Caco-2 (cell line): ENCODE measurements at regions not wholly inside any gene's neighbourhood (a gene's known extent, or its start where the extent isn't known, plus 50 kb on each side); places are given as distances from the start of the nearest gene placed in this dataset.

Experiments used
- BruUV-seq: library from RNA; stranded (reverse); fragments of 400-500 nt; replicated peaks from 2 replicates; lab custom pipeline; 2021; lab: Mats Ljungman, UMichigan
- CTCF ChIA-PET: fragments of 300-600 bp; sonication (Branson Sonifier 250); formaldehyde crosslinking; loops from one replicate; lab custom pipeline; 2022; ENCODE audit warnings: antibody characterized with exemption; lab: Charles Lee
- POLR2A ChIA-PET: fragments of 300-600 bp; sonication (Branson Sonifier 250); formaldehyde crosslinking; loops from one replicate; lab custom pipeline; 2022; ENCODE audit warnings: antibody characterized with exemption; lab: Charles Lee
- DNase-seq, 2 experiments: peaks; one replicate each; pipeline versions ENCODE4 v3.0.0 to v3.0.0-alpha.2; 2020 to 2022
- H3K27me3 ChIP-seq: replicated peaks from 2 replicates; pipeline ENCODE4 v1.6.0; 2011; ENCODE audit warnings: low read length; ENCODE audit not compliant: control insufficient read depth, insufficient read depth
- H3K36me3 ChIP-seq: 2 replicates; pipeline ENCODE4 v1.5.1; 2011; ENCODE audit warnings: low read length; ENCODE audit not compliant: control insufficient read depth, insufficient read depth
- H3K4me1 ChIP-seq: fragments of 250-450 bp; sonication (Bioruptor Pico); 2 replicates; pipeline ENCODE4 v1.5.1; 2020; ENCODE audit warnings: mild to moderate bottlenecking
- H3K4me3 ChIP-seq: 2 replicates; pipeline ENCODE4 v1.5.1; 2011; ENCODE audit warnings: low read depth, mild to moderate bottlenecking, control low read depth, low read length
- H3K9me3 ChIP-seq: fragments of 250-450 bp; sonication (Bioruptor Pico); 2 replicates; pipeline ENCODE4 v1.5.1; 2020; ENCODE audit warnings: mild to moderate bottlenecking, moderate library complexity
- H3K27ac Mint-ChIP-seq: one replicate; pipeline ENCODE4 v1.8.0; 2022; ENCODE audit warnings: mixed read lengths; ENCODE audit not compliant: unreplicated experiment
- H3K27me3 Mint-ChIP-seq: one replicate; pipeline ENCODE4 v1.8.0; 2022; ENCODE audit warnings: mixed read lengths; ENCODE audit not compliant: insufficient read depth, unreplicated experiment
- H3K36me3 Mint-ChIP-seq: one replicate; pipeline ENCODE4 v1.8.0; 2022; ENCODE audit warnings: mild to moderate bottlenecking, mixed read lengths; ENCODE audit not compliant: insufficient read depth, unreplicated experiment
- H3K4me1 Mint-ChIP-seq: one replicate; pipeline ENCODE4 v1.8.0; 2022; ENCODE audit warnings: low read depth, mixed read lengths; ENCODE audit not compliant: unreplicated experiment
- H3K4me3 Mint-ChIP-seq: one replicate; pipeline ENCODE4 v1.8.0; 2022; ENCODE audit warnings: mild to moderate bottlenecking, moderate library complexity, mixed read lengths; ENCODE audit not compliant: unreplicated experiment
- H3K9me3 Mint-ChIP-seq: one replicate; pipeline ENCODE4 v1.8.0; 2022; ENCODE audit warnings: mixed read lengths; ENCODE audit not compliant: unreplicated experiment
- intact Hi-C: fragments of 100-400 bp; cut with micrococcal nuclease; formaldehyde crosslinking; loops from one replicate; pipeline ENCODE4 v1.10.0; 2022; ENCODE audit not compliant: unreplicated experiment
- TF ChIP-seq, protein P1 (sequence below), 2 experiments: fragments of 200-600 bp in 1 of 2; IDR thresholded peaks; 1 replicate in 1 of 2; 2 replicates in 1 of 2; pipeline versions ENCODE4 v1.5.1 to v1.8.0; 2011 to 2022; ENCODE audit warnings: antibody characterized with exemption in 1 of 2, control low read depth in 1 of 2, inconsistent platforms in 1 of 2, low read depth in 1 of 2, low read length in 1 of 2, mild to moderate bottlenecking in 1 of 2, moderate library complexity in 1 of 2; ENCODE audit not compliant: insufficient read depth in 1 of 2, severe bottlenecking in 1 of 2, unreplicated experiment in 1 of 2

GRCh38 chr5:77842243-77842642 lies 66.1 kb upstream of the TBCA start:
- H3K36me3 ChIP-seq = no peaks in the 10 kb centered on the region
- CTCF ChIA-PET = no interaction called here
- H3K4me3 ChIP-seq = no peak overlapping the region
- intact Hi-C loops = no loop called here
- Mint-ChIP-seq H3K36me3 (no peaks in the 10 kb centered on the region), H3K9me3 (no peaks in the 10 kb centered on the region), H3K27ac (no peak overlapping the region), H3K27me3 (peaks cover 4% of the 10 kb centered on the region), H3K4me3 (no peak overlapping the region), H3K4me1 (no peaks in the 10 kb centered on the region)
- TF ChIP-seq, protein P1, sequence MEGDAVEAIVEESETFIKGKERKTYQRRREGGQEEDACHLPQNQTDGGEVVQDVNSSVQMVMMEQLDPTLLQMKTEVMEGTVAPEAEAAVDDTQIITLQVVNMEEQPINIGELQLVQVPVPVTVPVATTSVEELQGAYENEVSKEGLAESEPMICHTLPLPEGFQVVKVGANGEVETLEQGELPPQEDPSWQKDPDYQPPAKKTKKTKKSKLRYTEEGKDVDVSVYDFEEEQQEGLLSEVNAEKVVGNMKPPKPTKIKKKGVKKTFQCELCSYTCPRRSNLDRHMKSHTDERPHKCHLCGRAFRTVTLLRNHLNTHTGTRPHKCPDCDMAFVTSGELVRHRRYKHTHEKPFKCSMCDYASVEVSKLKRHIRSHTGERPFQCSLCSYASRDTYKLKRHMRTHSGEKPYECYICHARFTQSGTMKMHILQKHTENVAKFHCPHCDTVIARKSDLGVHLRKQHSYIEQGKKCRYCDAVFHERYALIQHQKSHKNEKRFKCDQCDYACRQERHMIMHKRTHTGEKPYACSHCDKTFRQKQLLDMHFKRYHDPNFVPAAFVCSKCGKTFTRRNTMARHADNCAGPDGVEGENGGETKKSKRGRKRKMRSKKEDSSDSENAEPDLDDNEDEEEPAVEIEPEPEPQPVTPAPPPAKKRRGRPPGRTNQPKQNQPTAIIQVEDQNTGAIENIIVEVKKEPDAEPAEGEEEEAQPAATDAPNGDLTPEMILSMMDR (IDR thresholded peaks at IDR 0.05; ENCODE audit: insufficient read depth in 1 of 2, low read depth in 1 of 2, low read length in 1 of 2, severe bottlenecking in 1 of 2, unreplicated experiment in 1 of 2) = no peak
- no peaks in the 10 kb centered on the region for H3K4me1 ChIP-seq
- BruUV-seq = no TSS peak
- no peak for DNase-seq
- POLR2A ChIA-PET = no interaction called here
- H3K27me3 ChIP-seq = no peaks in the 10 kb centered on the region; the same call in 1 of the 2 replicates
- H3K9me3 ChIP-seq = no peaks in the 10 kb centered on the region

- intact Hi-C loops = no loop called here
- Mint-ChIP-seq H3K4me1 (no peaks in the 10 kb centered on the region), H3K4me3 (no peak overlapping the region), H3K27me3 (peaks cover 7% of the 10 kb centered on the region), H3K9me3 (no peaks in the 10 kb centered on the region), H3K36me3 (no peaks in the 10 kb centered on the region), H3K27ac (no peak overlapping the region)
- H3K4me1 ChIP-seq = no peaks in the 10 kb centered on the region
- H3K4me3 ChIP-seq = no peak overlapping the region
- H3K9me3 ChIP-seq = no peaks in the 10 kb centered on the region
- no peaks in the 10 kb centered on the region; the same call in 1 of the 2 replicates for H3K27me3 ChIP-seq
- H3K36me3 ChIP-seq = no peaks in the 10 kb centered on the region
- TF ChIP-seq, protein P1 (IDR thresholded peaks at IDR 0.05; ENCODE audit: insufficient read depth in 1 of 2, low read depth in 1 of 2, low read length in 1 of 2, severe bottlenecking in 1 of 2, unreplicated experiment in 1 of 2) = no peak
- POLR2A ChIA-PET = no interaction called here
- BruUV-seq = no TSS peak
- CTCF ChIA-PET = no interaction called here
- DNase-seq = no peak
Measured at GRCh38 chr5:77841616-77842015, 65.5 kb upstream of the TBCA start.

GRCh38 chr5:77840930-77841329 lies 64.8 kb upstream of the TBCA start:
- Histone ChIP-seq H3K9me3 (no peaks in the 10 kb centered on the region), H3K36me3 (no peaks in the 10 kb centered on the region), H3K4me3 (no peak overlapping the region), H3K27me3 (no peaks in the 10 kb centered on the region; the same call in 1 of the 2 replicates), H3K4me1 (no peaks in the 10 kb centered on the region)
- no TSS peak for BruUV-seq
- ChIA-PET CTCF (no interaction called here), POLR2A (no interaction called here)
- H3K4me1 Mint-ChIP-seq = no peaks in the 10 kb centered on the region
- no peak overlapping the region for H3K4me3 Mint-ChIP-seq
- TF ChIP-seq, protein P1 (IDR thresholded peaks at IDR 0.05; ENCODE audit: insufficient read depth in 1 of 2, low read depth in 1 of 2, low read length in 1 of 2, severe bottlenecking in 1 of 2, unreplicated experiment in 1 of 2) = no peak
- H3K36me3 Mint-ChIP-seq = no peaks in the 10 kb centered on the region
- no peaks in the 10 kb centered on the region for H3K9me3 Mint-ChIP-seq
- intact Hi-C loops = no loop called here
- no peak overlapping the region for H3K27ac Mint-ChIP-seq
- H3K27me3 Mint-ChIP-seq = peaks cover 9% of the 10 kb centered on the region
- no peak for DNase-seq
